Gastrocnemius medialis (tissue), 4 donors: ENCODE measurements at regions not wholly inside any gene's neighbourhood (a gene's known extent, or its start where the extent isn't known, plus 50 kb on each side); places are given as distances from the start of the nearest gene placed in this dataset.

Source experiments
- ATAC-seq, 2 donors: fragments of 150-250 bp; one replicate each; pipeline ENCODE4 v1.9.1; 2016
- DNase-seq, 2 donors: peaks; one replicate each; pipeline ENCODE4 v3.0.0-alpha.2; 2019
- H3K27ac ChIP-seq, 4 donors: fragments of 200-600 bp; sonication (generic); 1 replicate in 1 of 4; 2 replicates in 3 of 4; pipeline ENCODE4 v1.5.1; 2016 to 2018; ENCODE audit warnings: mild to moderate bottlenecking in 2 of 4, moderate library complexity in 1 of 4
- H3K27me3 ChIP-seq, 3 donors: fragments of 200-600 bp; sonication (generic) in 2 of 3; 1 replicate in 1 of 3; 2 replicates in 2 of 3; pipeline versions ENCODE4 v1.5.1 to v1.6.0; 2016 to 2019; ENCODE audit warnings: mild to moderate bottlenecking in 1 of 3, moderate library complexity in 1 of 3
- H3K36me3 ChIP-seq, 2 donors: fragments of 200-600 bp; sonication (generic) in 1 of 2; one replicate each; pipeline ENCODE4 v1.5.1; 2017 to 2018
- H3K4me1 ChIP-seq, 2 donors: fragments of 200-600 bp; sonication (generic) in 1 of 2; one replicate each; pipeline ENCODE4 v1.5.1; 2016 to 2017; ENCODE audit warnings: mild to moderate bottlenecking in 2 of 2
- H3K4me3 ChIP-seq, 4 donors: fragments of 200-600 bp; sonication (generic) in 3 of 4; 1 replicate in 1 of 4; 2 replicates in 3 of 4; pipeline ENCODE4 v1.5.1; 2016 to 2019; ENCODE audit warnings: mild to moderate bottlenecking in 2 of 4
- H3K9me3 ChIP-seq, 3 donors: fragments of 200-600 bp; sonication (generic) in 2 of 3; 1 replicate in 1 of 3; 2 replicates in 2 of 3; pipeline ENCODE4 v1.5.1; 2016 to 2019
- POLR2A ChIP-seq, 2 donors: fragments of 450-650 bp; IDR thresholded peaks; one replicate each; pipeline ENCODE4 v1.6.1; 2017; ENCODE audit warnings: antibody characterized with exemption in 2 of 2, mild to moderate bottlenecking in 2 of 2, moderate library complexity in 2 of 2
- in situ Hi-C, 4 donors: fragments of 200-750 bp; cut with MboI; loops; one replicate each; pipeline versions ENCODE4 v1.15.0 to v1.8.0; 2017; ENCODE audit warnings: low sequenced_read_pairs in 4 of 4
- intact Hi-C: fragments of 100-400 bp; cut with DNase I; formaldehyde crosslinking; loops from one replicate; pipeline ENCODE4 v1.15.1; 2023; ENCODE audit warnings: low total_unique reads
- TF ChIP-seq, protein P1 (sequence below), 5 experiments: fragments of 450-650 bp in 3 of 5; fragments of 200-600 bp in 2 of 5; sonication (generic) in 2 of 5; IDR thresholded peaks in 4 of 5; conservative IDR thresholded peaks in 1 of 5; 1 replicate in 4 of 5; 2 replicates in 1 of 5; pipeline ENCODE4 v1.5.1; 2016 to 2019; ENCODE audit warnings: antibody characterized with exemption in 5 of 5, mild to moderate bottlenecking in 3 of 5, moderate library complexity in 3 of 5

DNA sequence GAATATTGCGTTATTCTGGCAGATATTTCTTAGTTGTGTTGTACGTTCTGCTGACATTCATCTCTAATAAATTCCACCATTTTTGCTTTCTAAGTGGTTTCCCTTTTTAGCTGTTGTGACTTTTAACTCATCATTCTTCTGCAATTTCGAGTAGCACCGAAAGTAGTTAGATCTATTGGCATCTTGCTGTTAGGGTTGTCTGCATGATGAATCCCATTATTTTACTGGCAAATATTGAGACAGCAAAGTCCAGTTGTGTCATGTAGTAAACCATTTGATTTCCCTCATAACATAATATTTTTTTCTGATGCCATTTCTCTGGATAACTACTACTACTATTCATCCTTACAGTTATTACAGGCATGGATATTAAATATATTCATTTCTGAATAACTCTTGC lies 143.9 kb downstream of the SLITRK1 start:
- H3K4me1 ChIP-seq, result no peaks in the 10 kb centered on the region
- TF ChIP-seq, protein P1, sequence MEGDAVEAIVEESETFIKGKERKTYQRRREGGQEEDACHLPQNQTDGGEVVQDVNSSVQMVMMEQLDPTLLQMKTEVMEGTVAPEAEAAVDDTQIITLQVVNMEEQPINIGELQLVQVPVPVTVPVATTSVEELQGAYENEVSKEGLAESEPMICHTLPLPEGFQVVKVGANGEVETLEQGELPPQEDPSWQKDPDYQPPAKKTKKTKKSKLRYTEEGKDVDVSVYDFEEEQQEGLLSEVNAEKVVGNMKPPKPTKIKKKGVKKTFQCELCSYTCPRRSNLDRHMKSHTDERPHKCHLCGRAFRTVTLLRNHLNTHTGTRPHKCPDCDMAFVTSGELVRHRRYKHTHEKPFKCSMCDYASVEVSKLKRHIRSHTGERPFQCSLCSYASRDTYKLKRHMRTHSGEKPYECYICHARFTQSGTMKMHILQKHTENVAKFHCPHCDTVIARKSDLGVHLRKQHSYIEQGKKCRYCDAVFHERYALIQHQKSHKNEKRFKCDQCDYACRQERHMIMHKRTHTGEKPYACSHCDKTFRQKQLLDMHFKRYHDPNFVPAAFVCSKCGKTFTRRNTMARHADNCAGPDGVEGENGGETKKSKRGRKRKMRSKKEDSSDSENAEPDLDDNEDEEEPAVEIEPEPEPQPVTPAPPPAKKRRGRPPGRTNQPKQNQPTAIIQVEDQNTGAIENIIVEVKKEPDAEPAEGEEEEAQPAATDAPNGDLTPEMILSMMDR (IDR thresholded peaks at IDR 0.05 in 4 of 5, conservative IDR thresholded peaks at IDR 0.05 in 1 of 5), result no peak
- TF ChIP-seq POLR2A (IDR thresholded peaks at IDR 0.05), result no peak
- DNase-seq, result no peak
- ATAC-seq, result no peak
- H3K9me3 ChIP-seq, result no peaks in the 10 kb centered on the region
- in situ Hi-C loops, result no loop called here
- H3K4me3 ChIP-seq, result no peak overlapping the region
- H3K36me3 ChIP-seq, result no peaks in the 10 kb centered on the region
- H3K27me3 ChIP-seq, result no peaks in the 10 kb centered on the region
- intact Hi-C loops, result no loop called here
- H3K27ac ChIP-seq, result no peak overlapping the region

DNA sequence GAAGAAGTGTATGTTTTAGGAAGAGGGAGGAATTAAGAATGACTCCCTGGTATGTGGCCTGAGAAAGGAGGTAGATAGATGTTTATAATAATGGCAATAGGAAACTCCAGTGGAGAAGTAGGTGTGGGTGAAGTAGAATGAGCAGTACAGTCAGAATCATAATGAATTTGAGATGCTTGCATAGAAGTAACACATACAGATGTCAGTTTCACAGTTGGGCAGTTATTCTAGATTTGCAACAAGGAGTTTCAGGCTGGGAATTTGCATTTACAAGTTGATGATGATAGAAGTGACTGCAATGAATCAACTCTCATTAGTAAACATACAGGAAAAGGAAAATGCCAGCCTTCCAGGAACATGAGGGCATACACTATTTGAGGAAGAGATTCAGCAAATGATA lies 149.0 kb downstream of the SLITRK1 start:
- DNase-seq (no peak), ATAC-seq (no peak)
- no peaks in the 10 kb centered on the region for H3K36me3 ChIP-seq
- H3K9me3 ChIP-seq, result no peaks in the 10 kb centered on the region
- H3K27ac ChIP-seq, result no peak overlapping the region
- intact Hi-C loops (loop anchor here (5.0 kb wide), 1 partner anchor 986 kb away; no protein-coding TSS in a partner anchor), in situ Hi-C loops (no loop called here)
- H3K4me3 ChIP-seq, result no peak overlapping the region
- no peaks in the 10 kb centered on the region for H3K27me3 ChIP-seq
- TF ChIP-seq POLR2A (IDR thresholded peaks at IDR 0.05), result no peak
- TF ChIP-seq, protein P1 (IDR thresholded peaks at IDR 0.05 in 4 of 5, conservative IDR thresholded peaks at IDR 0.05 in 1 of 5), result no peak
- no peaks in the 10 kb centered on the region for H3K4me1 ChIP-seq

DNA sequence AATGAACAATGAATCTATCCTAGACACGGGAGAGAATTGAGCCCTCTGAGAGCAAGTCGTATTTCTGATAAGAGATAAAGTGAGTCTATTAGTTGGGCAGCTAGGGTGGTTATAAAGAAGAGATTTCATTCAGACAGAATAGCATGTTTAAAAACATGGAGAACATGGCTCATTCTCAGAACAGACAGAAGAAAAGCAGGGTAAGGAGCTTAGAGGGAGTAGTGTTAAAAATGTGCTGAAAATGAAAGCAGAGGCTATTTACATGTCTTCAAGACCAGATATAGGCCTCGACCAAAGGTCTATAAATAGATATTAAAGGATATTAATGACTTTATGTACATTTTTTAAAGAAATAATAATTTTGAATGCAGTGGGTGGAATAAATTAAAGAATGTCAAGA lies 149.5 kb downstream of the SLITRK1 start:
- in situ Hi-C loops, result no loop called here
- no peak for TF ChIP-seq POLR2A (IDR thresholded peaks at IDR 0.05)
- TF ChIP-seq, protein P1 (IDR thresholded peaks at IDR 0.05 in 4 of 5, conservative IDR thresholded peaks at IDR 0.05 in 1 of 5), result no peak
- no peaks in the 10 kb centered on the region for H3K36me3 ChIP-seq
- no peak overlapping the region for H3K27ac ChIP-seq
- intact Hi-C loops, result loop anchor here (5.0 kb wide), 1 partner anchor 985 kb away; no protein-coding TSS in a partner anchor
- no peaks in the 10 kb centered on the region for H3K4me1 ChIP-seq
- DNase-seq (no peak), ATAC-seq (no peak)
- H3K27me3 ChIP-seq, result no peaks in the 10 kb centered on the region
- H3K4me3 ChIP-seq, result no peak overlapping the region
- no peaks in the 10 kb centered on the region for H3K9me3 ChIP-seq

DNA sequence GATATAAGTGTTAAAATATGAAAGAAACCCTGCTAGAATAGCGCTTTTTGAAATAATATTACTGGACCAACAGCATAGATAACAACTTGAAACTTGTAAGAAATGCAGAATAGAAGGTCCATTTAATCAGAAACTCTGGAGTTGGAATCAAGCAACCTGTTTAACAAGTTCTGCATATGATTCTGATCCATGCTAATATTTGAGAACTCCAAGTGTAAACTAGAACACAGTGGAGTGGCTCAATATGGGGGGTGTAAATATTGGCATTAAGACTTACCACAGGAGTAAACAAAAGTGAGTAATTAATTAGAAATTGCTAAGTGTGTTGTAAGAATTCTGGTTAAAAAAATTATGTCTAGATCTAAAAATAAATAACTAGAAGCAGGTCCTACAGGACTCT lies 151.2 kb downstream of the SLITRK1 start:
- Histone ChIP-seq H3K9me3 (no peaks in the 10 kb centered on the region), H3K4me1 (no peaks in the 10 kb centered on the region), H3K36me3 (no peaks in the 10 kb centered on the region), H3K27me3 (no peaks in the 10 kb centered on the region), H3K27ac (no peak overlapping the region), H3K4me3 (no peak overlapping the region)
- no peak for DNase-seq
- TF ChIP-seq, protein P1 (IDR thresholded peaks at IDR 0.05 in 4 of 5, conservative IDR thresholded peaks at IDR 0.05 in 1 of 5), result no peak
- no peak for TF ChIP-seq POLR2A (IDR thresholded peaks at IDR 0.05)
- in situ Hi-C loops, result no loop called here
- intact Hi-C loops, result loop anchor here (5.0 kb wide), 1 partner anchor 984 kb away; no protein-coding TSS in a partner anchor
- no peak for ATAC-seq

DNA sequence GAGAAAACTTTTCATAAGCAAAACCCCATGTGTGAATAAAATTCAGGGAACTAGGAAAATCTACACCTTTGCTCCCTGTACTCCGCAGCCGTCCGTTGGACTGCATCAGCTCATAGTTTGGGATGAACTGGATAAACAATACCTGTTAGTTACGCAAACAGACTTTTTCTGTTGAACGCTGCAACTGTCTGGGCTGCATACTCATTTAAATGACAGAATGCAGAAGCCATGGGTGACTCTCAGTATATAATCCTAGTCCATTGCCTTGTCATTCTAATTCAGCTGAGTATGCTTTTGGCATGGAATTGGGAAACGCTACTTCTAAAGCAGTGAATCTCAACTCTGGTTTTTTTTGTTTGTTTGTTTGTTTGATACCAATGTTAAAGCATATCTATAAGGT lies 151.6 kb downstream of the SLITRK1 start:
- ATAC-seq, result no peak
- in situ Hi-C loops, result no loop called here

More for the DNA sequence above, 151.6 kb downstream of the SLITRK1 start:
- intact Hi-C loops, result loop anchor here (5.0 kb wide), 1 partner anchor 983 kb away; no protein-coding TSS in a partner anchor
- DNase-seq, result no peak
- TF ChIP-seq, protein P1 (IDR thresholded peaks at IDR 0.05 in 4 of 5, conservative IDR thresholded peaks at IDR 0.05 in 1 of 5), result no peak
- no peak for TF ChIP-seq POLR2A (IDR thresholded peaks at IDR 0.05)
- Histone ChIP-seq H3K4me3 (no peak overlapping the region), H3K27me3 (no peaks in the 10 kb centered on the region), H3K27ac (no peak overlapping the region), H3K36me3 (no peaks in the 10 kb centered on the region), H3K4me1 (no peaks in the 10 kb centered on the region), H3K9me3 (no peaks in the 10 kb centered on the region)
